Fibroblast of pulmonary artery (primary cell): ENCODE measurements at regions not wholly inside any gene's neighbourhood (a gene's known extent, or its start where the extent isn't known, plus 50 kb on each side); places are given as distances from the start of the nearest gene placed in this dataset.

Source experiments
- DNase-seq: peaks from one replicate; pipeline ENCODE4 v3.0.0-alpha.2; 2010; ENCODE audit warnings: low read depth
- H3K4me3 ChIP-seq: replicated peaks from 2 replicates; pipeline ENCODE4 v1.5.1; 2011; ENCODE audit warnings: low read depth, mild to moderate bottlenecking, control low read depth, low read length, moderate library complexity
- CTCF ChIP-seq: IDR thresholded peaks from 2 replicates; pipeline ENCODE4 v1.5.1; 2011; ENCODE audit warnings: mild to moderate bottlenecking, control low read depth, low read length, inconsistent platforms; ENCODE audit errors: missing control alignments

- TF ChIP-seq CTCF = no peak
- no peak overlapping the region for H3K4me3 ChIP-seq
- no peak for DNase-seq
Observed at GRCh38 chr6:130524552-130524951, 158.7 kb downstream of the TMEM200A start.

DNA sequence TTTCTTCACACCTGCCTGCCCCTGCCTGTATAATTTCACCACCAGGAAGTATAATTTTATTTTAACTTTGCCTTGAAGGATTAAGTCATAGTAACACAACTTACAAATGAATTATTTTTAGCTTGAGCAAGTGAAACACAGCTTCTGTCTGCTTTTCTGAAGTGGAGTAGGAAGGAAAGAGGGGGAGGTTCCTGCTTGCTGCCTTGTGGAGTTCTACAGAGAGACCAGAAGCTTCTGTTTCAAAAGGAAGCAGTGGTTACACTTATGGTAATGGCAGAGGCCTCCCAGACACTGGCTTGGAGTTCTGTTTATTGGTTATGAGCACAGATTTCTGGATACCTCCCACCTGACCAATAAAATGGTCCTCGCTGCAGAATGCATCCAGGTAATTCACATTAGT lies 159.6 kb downstream of the TMEM200A start:
- no peak overlapping the region for H3K4me3 ChIP-seq
- TF ChIP-seq CTCF = no peak
- no peak for DNase-seq

- H3K4me3 ChIP-seq = no peak overlapping the region
- no peak for TF ChIP-seq CTCF
- DNase-seq = no peak
Observed at GRCh38 chr6:130526466-130526865, 160.6 kb downstream of the TMEM200A start.

GRCh38 chr6:130527173-130527572 lies 161.4 kb downstream of the TMEM200A start:
- no peak overlapping the region for H3K4me3 ChIP-seq
- no peak for DNase-seq
- TF ChIP-seq CTCF = no peak

DNA sequence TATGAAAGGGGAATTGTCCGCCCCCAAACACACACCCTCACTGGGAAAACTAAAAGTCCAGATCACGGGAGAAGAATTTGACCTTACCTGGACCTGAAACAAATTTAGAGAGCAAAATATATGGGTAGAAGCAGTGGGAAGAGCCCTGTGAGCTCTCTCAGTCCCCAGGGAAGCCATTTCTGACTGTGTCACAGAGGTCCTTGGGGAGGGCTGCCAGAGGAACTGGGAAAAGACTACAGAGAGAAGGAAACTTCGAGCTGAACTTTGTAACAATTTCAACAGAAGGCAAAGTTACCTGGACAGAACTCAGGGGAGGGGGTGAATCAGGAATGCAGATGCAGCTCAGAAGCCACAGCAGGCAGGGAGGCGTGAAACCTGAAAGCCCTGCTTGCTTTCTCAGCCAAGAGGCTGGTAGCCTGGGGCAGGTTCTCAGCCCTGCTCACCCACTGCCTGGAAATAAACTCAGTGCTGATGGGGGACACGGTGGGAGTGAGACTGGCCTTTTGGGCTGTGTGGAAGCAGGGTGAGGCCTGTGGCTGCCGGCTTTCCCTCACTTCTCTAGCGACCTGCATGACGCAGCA lies 163.8 kb downstream of the TMEM200A start:
- H3K4me3 ChIP-seq = no peak overlapping the region
- no peak for TF ChIP-seq CTCF
- no peak for DNase-seq

GRCh38 chr6:130534627-130535026 lies 168.8 kb downstream of the TMEM200A start:
- no peak for DNase-seq
- no peak for TF ChIP-seq CTCF

GRCh38 chr6:130535242-130535641 lies 169.4 kb downstream of the TMEM200A start:
- no peak overlapping the region for H3K4me3 ChIP-seq
- TF ChIP-seq CTCF = no peak
- DNase-seq = no peak

More at GRCh38 chr6:130534627-130535026, 168.8 kb downstream of the TMEM200A start:
- no peak overlapping the region for H3K4me3 ChIP-seq
